K562 (cell line): ENCODE measurements at regions not wholly inside any gene's neighbourhood (a gene's known extent, or its start where the extent isn't known, plus 50 kb on each side); places are given as distances from the start of the nearest gene placed in this dataset.

ENCODE experiments used
- ATAC-seq: fragments of 200-7000 bp; cut with Tn5 transposase; 3 replicates; pipeline ENCODE4 v1.9.1; 2020; ENCODE audit warnings: moderate library complexity
- BruUV-seq: library from RNA; stranded (reverse); fragments of 400-500 nt; replicated peaks from 2 replicates; lab custom pipeline; 2021; lab: Mats Ljungman, UMichigan
- CTCF ChIA-PET: fragments of 300-600 bp; formaldehyde crosslinking; extraction: SDS; loops from one replicate; lab custom pipeline; 2021; ENCODE audit warnings: low intra/inter-chr PET ratio; lab: Yijun Ruan, JAX
- POLR2A ChIA-PET: fragments of 300-600, 350-650 bp; sonication (Branson Sonifier 250); formaldehyde crosslinking; extraction: SDS; loops from one replicate; lab custom pipeline; 2021; ENCODE audit warnings: antibody characterized with exemption, inconsistent platforms; lab: Yijun Ruan, JAX
- DNase-seq, 4 experiments: peaks; one replicate each; pipeline versions ENCODE4 v3.0.0 to v3.0.0-alpha.2; 2011 to 2018; ENCODE audit warnings: low spot score in 3 of 4, mixed read lengths in 3 of 4; ENCODE audit errors: extremely low read depth in 1 of 4
- FAIRE-seq: peaks from 2 replicates; lab custom pipeline; 2011; peaks lifted over from hg19 to GRCh38; lab: Jason Lieb, UNC
- H2AFZ ChIP-seq: 2 replicates; pipeline ENCODE4 v1.6.0; 2011; ENCODE audit warnings: low read depth, low read length, control low read depth, inconsistent platforms
- H3K27ac ChIP-seq: fragments of 200-600 bp; 3 replicates; pipeline ENCODE4 v1.8.0; 2011; ENCODE audit warnings: low read depth, mild to moderate bottlenecking, control low read depth, inconsistent platforms, low read length, moderate library complexity, mixed read lengths; ENCODE audit errors: extremely low read depth
- H3K27me3 ChIP-seq, 2 experiments: fragments of 300-600 bp in 1 of 2; 2 replicates in 1 of 2; 3 replicates in 1 of 2; pipeline versions ENCODE4 v1.6.0 to v1.8.0; 2011; ENCODE audit warnings: inconsistent platforms in 2 of 2, low read length in 2 of 2, mild to moderate bottlenecking in 1 of 2, mixed read lengths in 1 of 2, moderate library complexity in 1 of 2; ENCODE audit not compliant: control insufficient read depth in 2 of 2, insufficient read depth in 2 of 2
- H3K36me3 ChIP-seq: fragments of 300-600 bp; 3 replicates; pipeline ENCODE4 v1.8.0; 2011; ENCODE audit warnings: mild to moderate bottlenecking, low read length, inconsistent platforms; ENCODE audit not compliant: control insufficient read depth, insufficient read depth
- H3K4me1 ChIP-seq, 2 experiments: fragments of 200-600 bp in 1 of 2; replicated peaks in 1 of 2; 2 replicates in 1 of 2; 3 replicates in 1 of 2; pipeline versions ENCODE4 v1.5.1 to v1.8.0; 2011; ENCODE audit warnings: inconsistent platforms in 2 of 2, low read length in 2 of 2, mild to moderate bottlenecking in 1 of 2, mixed read lengths in 1 of 2, moderate library complexity in 1 of 2; ENCODE audit not compliant: control insufficient read depth in 2 of 2, insufficient read depth in 2 of 2
- H3K4me2 ChIP-seq: 2 replicates; pipeline ENCODE4 v1.6.1; 2011; ENCODE audit warnings: low read length, control low read depth, inconsistent platforms, mixed read lengths; ENCODE audit not compliant: insufficient read depth
- H3K4me3 ChIP-seq: fragments of 200-600 bp; sonication (generic), shearing (Covaris generic); 2 replicates; pipeline ENCODE4 v1.5.1; 2016; ENCODE audit warnings: control low read depth, inconsistent platforms
- H3K79me2 ChIP-seq: fragments of 200-600 bp; 3 replicates; pipeline ENCODE4 v1.8.0; 2011; ENCODE audit warnings: low read length, inconsistent platforms; ENCODE audit not compliant: control insufficient read depth, insufficient read depth
- H3K9ac ChIP-seq, 2 experiments: 2 replicates each; pipeline versions ENCODE4 v1.6.0 to v1.6.1; 2011; ENCODE audit warnings: low read depth in 2 of 2, low read length in 2 of 2, control low read depth in 1 of 2, inconsistent platforms in 1 of 2, mild to moderate bottlenecking in 1 of 2, mixed read lengths in 1 of 2; ENCODE audit not compliant: insufficient read depth in 1 of 2
- H3K9me1 ChIP-seq: one replicate; pipeline ENCODE4 v1.6.0; 2011; ENCODE audit warnings: inconsistent platforms, mild to moderate bottlenecking, low read length, moderate library complexity; ENCODE audit not compliant: control insufficient read depth, insufficient read depth
- H3K9me3 ChIP-seq: replicated peaks from 2 replicates; pipeline ENCODE4 v1.5.1; 2011; ENCODE audit warnings: low read depth, low read length, inconsistent platforms; ENCODE audit not compliant: control insufficient read depth, insufficient read depth
- H4K20me1 ChIP-seq: replicated peaks from 2 replicates; pipeline ENCODE4 v1.6.1; 2011; ENCODE audit warnings: low read length, inconsistent platforms, mixed read lengths; ENCODE audit not compliant: control insufficient read depth, insufficient read depth
- DDX20 ChIP-seq: fragments of 450-650 bp; IDR thresholded peaks from 2 replicates; pipeline ENCODE4 v1.6.1; 2016; ENCODE audit warnings: missing genetic modification characterization, low read depth, mild to moderate bottlenecking, missing compliant biosample characterization, moderate library complexity
- HDGF ChIP-seq: fragments of 450-650 bp; IDR thresholded peaks from 2 replicates; pipeline ENCODE4 v1.6.1; 2016
- SP1 ChIP-seq: sonication (generic); formaldehyde crosslinking; IDR thresholded peaks from 2 replicates; pipeline ENCODE4 v1.8.1; 2022; ENCODE audit warnings: mild to moderate bottlenecking, missing genetic modification reagents
- ZNF184 ChIP-seq: sonication (generic); formaldehyde crosslinking; IDR thresholded peaks from 2 replicates; pipeline ENCODE4 v1.5.0; 2020; ENCODE audit warnings: missing genetic modification reagents
- WGBS: fragments of 100-300 bp; shearing (Covaris generic); methylation state at CpG from one replicate; pipeline ENCODE4 v1.1.6; 2016; ENCODE audit warnings: low coverage, mixed read lengths; ENCODE audit not compliant: insufficient coverage; ENCODE audit errors: missing lambda C conversion rate; 5-methylcytosine and 5-hydroxymethylcytosine counted together
- in situ Hi-C: fragments of 300-500 bp; cut with MboI; formaldehyde crosslinking; loops from 4 replicates; pipeline ENCODE4 v1.15.0; 2018; ENCODE audit warnings: inconsistent platforms, mixed read lengths
- intact Hi-C: fragments of 100-400 bp; cut with micrococcal nuclease; formaldehyde crosslinking; loops from 2 replicates; pipeline ENCODE4 v1.14.2; 2022
- TF ChIP-seq, protein P1 (sequence below): fragments of 250-450 bp; sonication (Bioruptor Pico); IDR thresholded peaks from 2 replicates; pipeline ENCODE4 v1.8.0; 2022; ENCODE audit warnings: inconsistent platforms, mild to moderate bottlenecking, moderate library complexity, borderline replicate concordance
- TF ChIP-seq, protein P2 (sequence below): fragments of 200-800 bp; sonication (Bioruptor generic); IDR thresholded peaks from 2 replicates; pipeline ENCODE4 v1.6.1; 2017; ENCODE audit warnings: missing genetic modification characterization, missing compliant biosample characterization
- TF ChIP-seq, protein P3 (sequence below): IDR thresholded peaks from 2 replicates; pipeline ENCODE4 v1.6.1; 2011; ENCODE audit warnings: borderline replicate concordance, low read depth, mild to moderate bottlenecking, moderate library complexity, low read length; ENCODE audit not compliant: insufficient read depth, poor library complexity, severe bottlenecking

DNA sequence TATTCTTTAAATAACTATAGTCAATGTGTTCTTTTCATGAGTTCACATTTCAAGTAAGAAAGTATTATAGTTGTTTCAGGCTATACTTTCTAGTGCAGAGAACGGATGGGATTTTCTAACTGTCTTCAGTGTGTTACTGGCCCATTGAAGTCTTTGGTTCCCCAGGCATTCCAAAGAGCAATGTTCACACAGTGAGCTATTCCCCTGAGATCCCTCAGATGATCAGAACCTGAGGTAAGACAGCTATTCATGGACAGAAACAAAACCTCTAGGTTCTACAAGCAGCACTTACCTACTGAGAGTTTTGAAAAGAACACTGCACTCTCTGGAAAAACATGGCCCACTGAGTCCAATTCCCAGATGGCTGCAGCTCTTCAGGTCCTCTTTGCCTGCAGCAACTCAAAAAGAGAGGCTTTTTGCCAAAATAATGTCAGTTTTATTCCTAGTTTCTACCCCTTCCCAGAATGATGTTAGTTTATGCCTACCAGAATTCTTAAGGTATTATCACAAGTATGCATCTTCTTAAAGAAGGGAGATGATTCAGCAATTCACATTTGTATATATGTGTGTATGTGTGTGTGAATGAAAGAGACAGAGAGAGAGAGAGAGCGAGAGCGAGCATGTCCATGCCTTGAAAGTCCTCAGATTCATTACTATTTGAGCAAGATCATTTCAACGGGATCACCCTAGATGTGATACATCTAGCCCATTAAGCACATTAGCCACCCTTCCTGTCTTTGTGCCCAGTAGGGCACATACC is 146.1 kb downstream of the PDHA2 start:
- Histone ChIP-seq H3K36me3 (no peaks in the 10 kb centered on the region), H3K9me1 (no peaks in the 10 kb centered on the region), H3K4me1 (no peaks in the 10 kb centered on the region), H2AFZ (no peak overlapping the region), H3K9me3 (no peaks in the 10 kb centered on the region), H3K4me3 (no peak overlapping the region), H3K27ac (no peak overlapping the region), H4K20me1 (no peaks in the 10 kb centered on the region), H3K27me3 (no peaks in the 10 kb centered on the region), H3K9ac (no peak overlapping the region), H3K79me2 (no peaks in the 10 kb centered on the region)
- CTCF ChIA-PET: no interaction called here
- no TSS peak for BruUV-seq
- intact Hi-C loops: no loop called here
- DNase-seq (no peak), ATAC-seq (no peak), FAIRE-seq (no peak)
- in situ Hi-C loops: no loop called here
- TF ChIP-seq SP1 (CRISPR knock-in tag): no peak
- TF ChIP-seq, protein P1, sequence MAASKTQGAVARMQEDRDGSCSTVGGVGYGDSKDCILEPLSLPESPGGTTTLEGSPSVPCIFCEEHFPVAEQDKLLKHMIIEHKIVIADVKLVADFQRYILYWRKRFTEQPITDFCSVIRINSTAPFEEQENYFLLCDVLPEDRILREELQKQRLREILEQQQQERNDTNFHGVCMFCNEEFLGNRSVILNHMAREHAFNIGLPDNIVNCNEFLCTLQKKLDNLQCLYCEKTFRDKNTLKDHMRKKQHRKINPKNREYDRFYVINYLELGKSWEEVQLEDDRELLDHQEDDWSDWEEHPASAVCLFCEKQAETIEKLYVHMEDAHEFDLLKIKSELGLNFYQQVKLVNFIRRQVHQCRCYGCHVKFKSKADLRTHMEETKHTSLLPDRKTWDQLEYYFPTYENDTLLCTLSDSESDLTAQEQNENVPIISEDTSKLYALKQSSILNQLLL (CRISPR knock-in tag): no peak
- TF ChIP-seq, all 486 proteins: peak for 0
- H3K4me2 ChIP-seq: no peak overlapping the region
- POLR2A ChIA-PET: no interaction called here
- 2% methylated on average over 4 of the region's 4 CpGs for WGBS

DNA sequence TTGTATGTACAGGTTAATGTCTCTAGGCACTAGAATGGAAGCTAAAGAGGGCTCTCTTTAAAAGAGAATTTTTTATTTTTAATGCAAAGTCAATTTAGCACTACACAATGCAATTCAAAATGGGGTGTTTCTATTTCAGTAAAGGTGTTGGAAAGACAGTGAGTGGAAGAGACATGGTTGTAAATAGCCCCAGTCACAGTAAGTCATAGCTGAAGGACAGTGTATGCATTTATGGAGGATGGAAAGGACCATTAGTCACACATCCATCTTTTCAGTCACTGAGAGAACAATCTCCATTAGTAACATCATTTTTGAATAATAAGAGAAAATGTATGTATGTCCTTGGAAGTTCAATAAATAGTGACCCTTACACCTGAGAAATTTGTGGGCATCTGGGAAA is 148.0 kb downstream of the PDHA2 start:
- no peak for DNase-seq
- Histone ChIP-seq H3K9me1 (no peaks in the 10 kb centered on the region), H4K20me1 (no peaks in the 10 kb centered on the region), H3K27ac (no peak overlapping the region), H3K9me3 (no peaks in the 10 kb centered on the region), H3K4me2 (no peak overlapping the region), H3K9ac (no peak overlapping the region), H3K4me3 (no peak overlapping the region), H3K4me1 (no peaks in the 10 kb centered on the region), H2AFZ (no peak overlapping the region), H3K27me3 (no peaks in the 10 kb centered on the region), H3K79me2 (no peaks in the 10 kb centered on the region), H3K36me3 (no peaks in the 10 kb centered on the region)
- no peak for ATAC-seq
- intact Hi-C loops (no loop called here), in situ Hi-C loops (no loop called here)
- no peak for TF ChIP-seq ZNF184 (CRISPR knock-in tag)
- TF ChIP-seq, protein P2, sequence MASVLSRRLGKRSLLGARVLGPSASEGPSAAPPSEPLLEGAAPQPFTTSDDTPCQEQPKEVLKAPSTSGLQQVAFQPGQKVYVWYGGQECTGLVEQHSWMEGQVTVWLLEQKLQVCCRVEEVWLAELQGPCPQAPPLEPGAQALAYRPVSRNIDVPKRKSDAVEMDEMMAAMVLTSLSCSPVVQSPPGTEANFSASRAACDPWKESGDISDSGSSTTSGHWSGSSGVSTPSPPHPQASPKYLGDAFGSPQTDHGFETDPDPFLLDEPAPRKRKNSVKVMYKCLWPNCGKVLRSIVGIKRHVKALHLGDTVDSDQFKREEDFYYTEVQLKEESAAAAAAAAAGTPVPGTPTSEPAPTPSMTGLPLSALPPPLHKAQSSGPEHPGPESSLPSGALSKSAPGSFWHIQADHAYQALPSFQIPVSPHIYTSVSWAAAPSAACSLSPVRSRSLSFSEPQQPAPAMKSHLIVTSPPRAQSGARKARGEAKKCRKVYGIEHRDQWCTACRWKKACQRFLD (CRISPR knock-in tag): no peak
- TF ChIP-seq DDX20 (tag): no peak
- TF ChIP-seq, protein P3, sequence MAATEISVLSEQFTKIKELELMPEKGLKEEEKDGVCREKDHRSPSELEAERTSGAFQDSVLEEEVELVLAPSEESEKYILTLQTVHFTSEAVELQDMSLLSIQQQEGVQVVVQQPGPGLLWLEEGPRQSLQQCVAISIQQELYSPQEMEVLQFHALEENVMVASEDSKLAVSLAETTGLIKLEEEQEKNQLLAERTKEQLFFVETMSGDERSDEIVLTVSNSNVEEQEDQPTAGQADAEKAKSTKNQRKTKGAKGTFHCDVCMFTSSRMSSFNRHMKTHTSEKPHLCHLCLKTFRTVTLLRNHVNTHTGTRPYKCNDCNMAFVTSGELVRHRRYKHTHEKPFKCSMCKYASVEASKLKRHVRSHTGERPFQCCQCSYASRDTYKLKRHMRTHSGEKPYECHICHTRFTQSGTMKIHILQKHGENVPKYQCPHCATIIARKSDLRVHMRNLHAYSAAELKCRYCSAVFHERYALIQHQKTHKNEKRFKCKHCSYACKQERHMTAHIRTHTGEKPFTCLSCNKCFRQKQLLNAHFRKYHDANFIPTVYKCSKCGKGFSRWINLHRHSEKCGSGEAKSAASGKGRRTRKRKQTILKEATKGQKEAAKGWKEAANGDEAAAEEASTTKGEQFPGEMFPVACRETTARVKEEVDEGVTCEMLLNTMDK: no peak
- TF ChIP-seq HDGF: no peak
- no peak for FAIRE-seq
- ChIA-PET POLR2A (interaction anchor here (0.6 kb wide), 1 partner anchor 17 kb away, joined by 3 read pairs; no protein-coding TSS in a partner anchor), CTCF (no interaction called here)
- BruUV-seq: no TSS peak
